ENCODE measurements at regions not wholly inside any gene's neighbourhood (a gene's known extent, or its start where the extent isn't known, plus 50 kb on each side); places are given as distances from the start of the nearest gene placed in this dataset.

GRCh38 chr9:11158676-11159075, 545.9 kb upstream of the PTPRD start:
- no peaks in the 10 kb centered on the region for H3K9me3 ChIP-seq (replicated peaks in 1 of 3)
- no peak overlapping the region for H3K27ac ChIP-seq
- intact Hi-C loops (cut with DNase I) = no loop called here
- no peaks in the 10 kb centered on the region for H3K27me3 ChIP-seq
- H3K36me3 ChIP-seq (replicated peaks in 1 of 2) = no peaks in the 10 kb centered on the region
- H3K4me1 ChIP-seq (replicated peaks in 1 of 2) = no peaks in the 10 kb centered on the region
- no peak overlapping the region for H3K4me3 ChIP-seq
- no peak for TF ChIP-seq CTCF (IDR thresholded peaks at IDR 0.05)
- TF ChIP-seq POLR2A (IDR thresholded peaks at IDR 0.05) = no peak
- no peak for DNase-seq

GRCh38 chr9:11159318-11159862, 546.6 kb upstream of the PTPRD start:
- Histone ChIP-seq H3K4me1 (replicated peaks in 1 of 2) (no peaks in the 10 kb centered on the region), H3K9me3 (replicated peaks in 1 of 3) (no peaks in the 10 kb centered on the region), H3K27me3 (no peaks in the 10 kb centered on the region), H3K36me3 (replicated peaks in 1 of 2) (no peaks in the 10 kb centered on the region), H3K4me3 (no peak overlapping the region), H3K27ac (no peak overlapping the region)
- no peak for DNase-seq
- WGBS, 4 donors = 59 to 77% (median 66%) methylated on average over 1 of the region's 1 CpG
- TF ChIP-seq POLR2A (IDR thresholded peaks at IDR 0.05) (no peak), CTCF (IDR thresholded peaks at IDR 0.05) (no peak)
- intact Hi-C loops (cut with DNase I) = no loop called here

- WGBS, 4 donors = 75 to 90% (median 80%) methylated on average over 2 of the region's 2 CpGs
These were observed 551.0 kb upstream of the PTPRD start for GRCh38 chr9:11163843-11164242.

GRCh38 chr9:11182001-11182400, 569.2 kb upstream of the PTPRD start:
- H3K27ac ChIP-seq = no peak overlapping the region
- H3K4me3 ChIP-seq = no peak overlapping the region
- TF ChIP-seq CTCF (IDR thresholded peaks at IDR 0.05) (no peak), POLR2A (IDR thresholded peaks at IDR 0.05) (no peak)
- intact Hi-C loops (cut with DNase I) = no loop called here
- no peaks in the 10 kb centered on the region for H3K27me3 ChIP-seq
- no peaks in the 10 kb centered on the region for H3K9me3 ChIP-seq (replicated peaks in 1 of 3)
- no peak for DNase-seq
- H3K36me3 ChIP-seq (replicated peaks in 1 of 2) = no peaks in the 10 kb centered on the region
- H3K4me1 ChIP-seq (replicated peaks in 1 of 2) = no peaks in the 10 kb centered on the region
- WGBS, 4 donors = 81 to 97% (median 88%) methylated on average over 2 of the region's 2 CpGs

More at GRCh38 chr9:11163843-11164242, 551.0 kb upstream of the PTPRD start:
- Histone ChIP-seq H3K27me3 (no peaks in the 10 kb centered on the region), H3K36me3 (replicated peaks in 1 of 2) (no peaks in the 10 kb centered on the region), H3K27ac (no peak overlapping the region), H3K4me3 (no peak overlapping the region), H3K9me3 (replicated peaks in 1 of 3) (no peaks in the 10 kb centered on the region), H3K4me1 (replicated peaks in 1 of 2) (no peaks in the 10 kb centered on the region)
- no peak for TF ChIP-seq CTCF (IDR thresholded peaks at IDR 0.05)
- no peak for TF ChIP-seq POLR2A (IDR thresholded peaks at IDR 0.05)
- no peak for DNase-seq
- intact Hi-C loops (cut with DNase I) = no loop called here
